Ascending aorta (tissue), 2 donors: ENCODE measurements at regions not wholly inside any gene's neighbourhood (a gene's known extent, or its start where the extent isn't known, plus 50 kb on each side); places are given as distances from the start of the nearest gene placed in this dataset.

Experiments used
- DNase-seq, 2 donors: peaks; one replicate each; pipeline ENCODE4 v3.0.0-alpha.2; 2019; ENCODE audit warnings: low spot score in 2 of 2
- H3K27ac ChIP-seq, 2 donors: fragments of 200-600 bp; sonication (generic); one replicate each; pipeline ENCODE4 v1.5.1; 2016 to 2017; ENCODE audit warnings: mild to moderate bottlenecking in 1 of 2
- H3K27me3 ChIP-seq: fragments of 200-600 bp; sonication (generic); one replicate; pipeline ENCODE4 v1.5.1; 2017
- H3K36me3 ChIP-seq, 2 donors: fragments of 200-600 bp; sonication (generic); one replicate each; pipeline ENCODE4 v1.5.1; 2016
- H3K4me1 ChIP-seq, 2 donors: fragments of 200-600 bp; sonication (generic); one replicate each; pipeline ENCODE4 v1.5.1; 2016 to 2017; ENCODE audit warnings: mild to moderate bottlenecking in 1 of 2
- H3K4me3 ChIP-seq, 2 donors: fragments of 200-600 bp; sonication (generic); one replicate each; pipeline ENCODE4 v1.5.1; 2016 to 2017; ENCODE audit warnings: mild to moderate bottlenecking in 1 of 2
- H3K9me3 ChIP-seq, 2 donors: fragments of 200-600 bp; sonication (generic); one replicate each; pipeline ENCODE4 v1.5.1; 2016
- intact Hi-C: fragments of 100-400 bp; cut with DNase I; formaldehyde crosslinking; loops from one replicate; pipeline ENCODE4 v1.15.1; 2023
- TF ChIP-seq, protein P1 (sequence below), 3 experiments: fragments of 200-600 bp in 2 of 3; fragments of 450-650 bp in 1 of 3; sonication (generic) in 2 of 3; IDR thresholded peaks; one replicate each; pipeline ENCODE4 v1.5.1; 2016 to 2019; ENCODE audit warnings: antibody characterized with exemption in 3 of 3, mild to moderate bottlenecking in 1 of 3, moderate library complexity in 1 of 3

DNA sequence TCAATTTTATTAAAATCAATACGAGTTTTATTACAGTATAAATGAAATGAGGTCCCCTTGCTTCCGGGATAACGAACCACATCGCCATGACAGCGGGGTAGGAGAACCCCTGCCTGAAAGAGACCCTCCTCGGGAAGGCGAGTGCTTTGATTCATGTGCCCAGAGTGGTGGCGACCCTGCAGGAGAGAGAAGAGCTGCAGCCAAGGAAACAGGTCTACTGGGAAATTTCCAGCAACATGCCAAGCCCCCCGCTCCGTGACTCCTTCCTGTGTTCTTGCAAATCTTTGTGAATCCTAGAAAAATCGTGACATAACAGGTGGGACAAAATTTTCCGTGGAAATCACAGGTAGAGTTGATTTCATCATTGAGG is 162.5 kb downstream of the WSCD1 start:
- Histone ChIP-seq H3K36me3 (no peaks in the 10 kb centered on the region), H3K4me3 (no peak overlapping the region), H3K9me3 (no peaks in the 10 kb centered on the region), H3K27me3 (no peaks in the 10 kb centered on the region), H3K27ac (no peak overlapping the region), H3K4me1 (no peaks in the 10 kb centered on the region)
- intact Hi-C loops = no loop called here
- no peak for DNase-seq
- TF ChIP-seq, protein P1, sequence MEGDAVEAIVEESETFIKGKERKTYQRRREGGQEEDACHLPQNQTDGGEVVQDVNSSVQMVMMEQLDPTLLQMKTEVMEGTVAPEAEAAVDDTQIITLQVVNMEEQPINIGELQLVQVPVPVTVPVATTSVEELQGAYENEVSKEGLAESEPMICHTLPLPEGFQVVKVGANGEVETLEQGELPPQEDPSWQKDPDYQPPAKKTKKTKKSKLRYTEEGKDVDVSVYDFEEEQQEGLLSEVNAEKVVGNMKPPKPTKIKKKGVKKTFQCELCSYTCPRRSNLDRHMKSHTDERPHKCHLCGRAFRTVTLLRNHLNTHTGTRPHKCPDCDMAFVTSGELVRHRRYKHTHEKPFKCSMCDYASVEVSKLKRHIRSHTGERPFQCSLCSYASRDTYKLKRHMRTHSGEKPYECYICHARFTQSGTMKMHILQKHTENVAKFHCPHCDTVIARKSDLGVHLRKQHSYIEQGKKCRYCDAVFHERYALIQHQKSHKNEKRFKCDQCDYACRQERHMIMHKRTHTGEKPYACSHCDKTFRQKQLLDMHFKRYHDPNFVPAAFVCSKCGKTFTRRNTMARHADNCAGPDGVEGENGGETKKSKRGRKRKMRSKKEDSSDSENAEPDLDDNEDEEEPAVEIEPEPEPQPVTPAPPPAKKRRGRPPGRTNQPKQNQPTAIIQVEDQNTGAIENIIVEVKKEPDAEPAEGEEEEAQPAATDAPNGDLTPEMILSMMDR (IDR thresholded peaks at IDR 0.05) = no peak

DNA sequence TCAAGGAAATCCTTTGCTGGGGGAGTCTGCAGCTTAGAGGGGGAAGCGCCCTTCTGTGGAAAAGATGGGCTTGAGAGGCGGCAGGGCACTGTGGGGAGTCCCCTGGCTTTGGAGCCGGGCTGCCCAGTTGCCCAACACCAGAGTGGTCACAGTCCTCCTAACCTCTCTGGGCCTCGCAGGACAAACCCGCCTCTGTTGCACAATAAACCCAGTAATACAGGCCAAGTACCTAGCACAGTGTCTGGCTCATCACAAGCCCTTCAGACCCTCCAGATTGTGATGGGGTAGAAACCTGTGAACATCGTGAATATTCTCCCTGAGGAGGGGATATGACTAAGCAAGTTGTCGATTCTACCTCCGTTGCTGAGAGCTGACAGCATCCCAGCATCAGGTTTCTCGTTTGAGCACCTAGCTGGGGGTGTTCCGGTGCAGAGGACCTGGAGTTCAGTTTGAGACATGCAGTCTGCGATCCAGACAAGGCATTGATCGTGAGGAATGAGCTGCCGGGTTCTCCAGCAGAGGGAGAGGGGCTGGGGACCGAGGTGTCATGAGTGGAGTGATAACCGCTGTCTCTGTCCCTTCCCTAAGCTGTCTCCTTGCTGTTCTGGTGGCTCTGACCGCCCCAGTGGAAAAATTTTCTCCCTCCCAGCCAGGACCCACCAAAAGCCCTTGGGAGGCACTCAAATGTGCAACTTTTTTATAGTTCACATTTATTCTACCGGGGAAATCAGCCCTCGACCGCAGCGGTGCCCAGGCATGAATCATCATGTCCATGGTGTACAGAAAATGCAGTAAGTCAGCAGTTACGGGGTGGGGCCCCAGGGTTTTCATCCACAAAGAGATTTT is 161.9 kb downstream of the WSCD1 start:
- no peak for DNase-seq
- Histone ChIP-seq H3K36me3 (no peaks in the 10 kb centered on the region), H3K27ac (no peak overlapping the region), H3K4me3 (no peak overlapping the region), H3K9me3 (no peaks in the 10 kb centered on the region), H3K27me3 (no peaks in the 10 kb centered on the region), H3K4me1 (no peaks in the 10 kb centered on the region)
- intact Hi-C loops = no loop called here
- TF ChIP-seq, protein P1 (IDR thresholded peaks at IDR 0.05) = no peak

DNA sequence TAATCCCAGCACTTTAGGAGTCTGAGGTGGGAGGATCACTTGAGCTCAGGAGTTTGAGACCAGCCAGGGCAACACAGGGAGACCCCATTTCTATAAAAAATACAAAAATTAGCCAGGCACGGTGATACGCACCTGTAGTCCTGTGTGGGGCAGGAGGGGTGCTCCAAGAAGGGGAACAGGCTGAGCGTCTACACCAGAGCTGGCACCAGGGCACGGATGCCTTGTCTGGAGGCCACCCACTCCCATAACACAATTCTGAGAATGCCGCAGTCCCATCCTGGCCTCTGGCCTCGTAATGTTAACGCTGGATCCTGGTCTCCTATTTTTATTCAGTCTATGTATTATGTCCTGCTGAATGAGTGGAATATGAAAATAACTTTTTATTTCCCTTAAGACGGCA is 161.3 kb downstream of the WSCD1 start:
- Histone ChIP-seq H3K27me3 (no peaks in the 10 kb centered on the region), H3K4me3 (no peak overlapping the region), H3K4me1 (no peaks in the 10 kb centered on the region), H3K9me3 (no peaks in the 10 kb centered on the region), H3K36me3 (no peaks in the 10 kb centered on the region), H3K27ac (no peak overlapping the region)
- intact Hi-C loops = no loop called here
- TF ChIP-seq, protein P1 (IDR thresholded peaks at IDR 0.05) = no peak
- DNase-seq = no peak

DNA sequence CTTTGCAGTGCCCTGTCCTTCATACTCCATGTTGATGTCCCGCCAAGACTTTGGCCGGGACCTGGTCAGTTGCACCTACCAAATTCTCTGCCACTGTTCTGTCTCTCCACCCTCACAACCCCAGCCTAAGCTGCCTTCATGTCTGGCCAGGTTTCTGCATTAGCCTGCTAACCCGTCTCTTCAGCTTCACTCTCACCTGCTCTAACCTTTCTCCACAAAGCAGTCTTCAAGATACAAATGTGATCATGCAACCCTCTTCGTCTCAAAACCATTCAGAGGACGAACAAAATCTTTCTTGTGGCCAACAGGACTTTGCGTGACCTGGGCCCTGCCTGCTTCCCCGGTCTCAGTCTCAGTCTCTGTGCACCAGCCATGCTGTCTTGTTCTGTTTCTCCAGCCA is 148.2 kb downstream of the WSCD1 start:
- TF ChIP-seq, protein P1 (IDR thresholded peaks at IDR 0.05) = no peak
- Histone ChIP-seq H3K27ac (no peak overlapping the region), H3K4me1 (no peaks in the 10 kb centered on the region), H3K4me3 (no peak overlapping the region), H3K27me3 (no peaks in the 10 kb centered on the region), H3K36me3 (no peaks in the 10 kb centered on the region), H3K9me3 (peaks cover 0 to 8% of the 10 kb centered on the region in 2 donors)
- intact Hi-C loops = no loop called here
- DNase-seq = no peak

DNA sequence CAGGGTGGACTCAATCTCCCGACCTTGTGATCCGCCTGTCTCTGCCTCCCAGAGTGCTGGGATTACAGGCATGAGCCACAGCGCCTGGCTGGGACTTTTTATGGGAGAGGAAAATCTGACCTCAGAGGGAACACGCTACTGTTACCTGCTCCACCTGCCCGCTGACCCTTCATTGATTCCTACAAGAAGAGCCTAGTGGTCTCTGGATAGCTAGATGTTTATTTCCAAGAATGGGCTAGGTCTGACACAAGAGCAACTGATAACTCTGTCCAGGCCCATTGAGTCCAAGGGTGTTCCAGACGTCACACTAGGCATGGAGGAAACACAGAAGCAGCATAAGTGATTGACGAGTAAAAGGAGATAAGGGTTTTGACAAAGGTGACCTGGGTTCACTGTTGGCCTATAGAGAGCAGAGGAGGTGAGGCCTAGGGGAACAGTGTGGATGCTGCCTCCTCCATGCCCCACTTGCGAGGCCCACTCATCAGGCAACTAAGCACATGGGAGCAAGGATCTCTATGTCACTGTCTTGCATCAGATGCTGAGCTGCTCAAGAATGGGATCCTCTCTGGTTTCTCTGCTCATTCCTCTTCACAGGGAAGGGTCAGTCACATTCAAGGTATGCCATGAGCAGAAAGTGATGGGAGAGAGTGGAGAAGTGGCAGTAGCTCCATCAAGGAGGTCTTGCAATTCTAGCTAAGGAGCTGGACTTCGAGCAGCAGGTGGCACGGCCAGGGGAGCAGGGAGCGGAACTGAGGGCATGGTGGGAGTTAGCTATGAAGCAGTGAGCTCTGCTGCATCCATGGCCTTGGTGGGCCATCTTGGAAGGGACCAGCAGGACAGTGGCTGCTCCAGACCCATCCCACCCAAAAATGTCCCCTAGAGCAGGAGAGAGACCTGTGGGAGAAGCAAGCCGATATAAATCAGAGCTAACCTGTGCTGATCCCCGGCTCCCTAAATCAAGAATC is 145.2 kb downstream of the WSCD1 start:
- H3K27me3 ChIP-seq = no peaks in the 10 kb centered on the region
- no peaks in the 10 kb centered on the region for H3K9me3 ChIP-seq
- no peaks in the 10 kb centered on the region for H3K36me3 ChIP-seq
- H3K27ac ChIP-seq = no peak overlapping the region
- no peaks in the 10 kb centered on the region for H3K4me1 ChIP-seq
- intact Hi-C loops = no loop called here
- DNase-seq = no peak
- TF ChIP-seq, protein P1 (IDR thresholded peaks at IDR 0.05) = no peak
- H3K4me3 ChIP-seq = no peak overlapping the region
